Stimulated activated CD4-positive, alpha-beta T cell treated with anti-CD3 and anti-CD28 coated beads, TNF-alpha, amount 100 ng/mL, for 24 hours (primary cell): ENCODE measurements at regions not wholly inside any gene's neighbourhood (a gene's known extent, or its start where the extent isn't known, plus 50 kb on each side); places are given as distances from the start of the nearest gene placed in this dataset.

Experiments used
- DNase-seq, 3 experiments: peaks; one replicate each; pipeline ENCODE4 v3.0.0-alpha.2; 2020; ENCODE audit warnings: low read depth in 3 of 3

- DNase-seq = no peak
These were observed 126.5 kb upstream of the RUNX3 start for GRCh38 chr1:25056536-25056935.

GRCh38 chr1:25055961-25056360 is 125.9 kb upstream of the RUNX3 start:
- no peak for DNase-seq

- DNase-seq = no peak
These were observed 125.3 kb upstream of the RUNX3 start for GRCh38 chr1:25055324-25055780.

- DNase-seq = no peak
These were observed 124.6 kb upstream of the RUNX3 start for GRCh38 chr1:25054526-25055323.

- no peak for DNase-seq
These were observed 123.6 kb upstream of the RUNX3 start for GRCh38 chr1:25053576-25054250.

- DNase-seq = no peak
These were observed 121.8 kb upstream of the RUNX3 start for GRCh38 chr1:25051906-25052305.

- DNase-seq = no peak
These were observed 121.4 kb upstream of the RUNX3 start for GRCh38 chr1:25051504-25051903.

- no peak for DNase-seq
These were observed 120.1 kb upstream of the RUNX3 start for GRCh38 chr1:25050165-25050564.

- DNase-seq = no peak
These were observed 119.1 kb upstream of the RUNX3 start for GRCh38 chr1:25049190-25049589.

GRCh38 chr1:25048728-25049127 is 118.7 kb upstream of the RUNX3 start:
- no peak for DNase-seq

GRCh38 chr1:25047506-25048240 is 117.6 kb upstream of the RUNX3 start:
- DNase-seq = no peak

GRCh38 chr1:25046194-25046532 is 116.1 kb upstream of the RUNX3 start:
- no peak for DNase-seq

- no peak for DNase-seq
These were observed 115.6 kb upstream of the RUNX3 start for GRCh38 chr1:25045480-25046193.

- no peak for DNase-seq
These were observed 113.1 kb upstream of the RUNX3 start for GRCh38 chr1:25043228-25043580.

GRCh38 chr1:25042331-25043227 is 112.5 kb upstream of the RUNX3 start:
- no peak for DNase-seq

- no peak for DNase-seq
These were observed 111.8 kb upstream of the RUNX3 start for GRCh38 chr1:25041916-25042315.

- no peak for DNase-seq
These were observed 110.1 kb upstream of the RUNX3 start for GRCh38 chr1:25040122-25040685.

GRCh38 chr1:25039229-25039628 is 109.2 kb upstream of the RUNX3 start:
- DNase-seq = no peak

GRCh38 chr1:25038699-25039098 is 108.6 kb upstream of the RUNX3 start:
- no peak for DNase-seq

- DNase-seq = peak; percentile 44 to 65 (median 46)
These were observed 107.3 kb upstream of the RUNX3 start for GRCh38 chr1:25037174-25038074.
